SK-N-SH treated with all-trans-retinoic acid at 6 μM for 48 hours (cell line): ENCODE measurements at regions not wholly inside any gene's neighbourhood (a gene's known extent, or its start where the extent isn't known, plus 50 kb on each side); places are given as distances from the start of the nearest gene placed in this dataset.

Source experiments
- ARNTL ChIP-seq: fragments of 450-650 bp; formaldehyde crosslinking; IDR thresholded peaks from 2 replicates; pipeline ENCODE4 v1.5.0; 2020; ENCODE audit warnings: low read depth, mild to moderate bottlenecking, moderate library complexity, borderline replicate concordance
- ISL1 ChIP-seq: fragments of 250-450 bp; sonication (Bioruptor Pico); IDR thresholded peaks from 2 replicates; pipeline ENCODE4 v2.1.2; 2022; ENCODE audit warnings: mild to moderate bottlenecking, moderate library complexity
- RARB ChIP-seq: fragments of 250-450 bp; sonication (Bioruptor Pico); IDR thresholded peaks from 2 replicates; pipeline ENCODE4 v1.8.0; 2021; ENCODE audit warnings: mild to moderate bottlenecking, moderate library complexity
- ZNF8 ChIP-seq: fragments of 450-650 bp; formaldehyde crosslinking; IDR thresholded peaks from 2 replicates; pipeline ENCODE4 v1.5.0; 2020; ENCODE audit warnings: mild to moderate bottlenecking, moderate library complexity

DNA sequence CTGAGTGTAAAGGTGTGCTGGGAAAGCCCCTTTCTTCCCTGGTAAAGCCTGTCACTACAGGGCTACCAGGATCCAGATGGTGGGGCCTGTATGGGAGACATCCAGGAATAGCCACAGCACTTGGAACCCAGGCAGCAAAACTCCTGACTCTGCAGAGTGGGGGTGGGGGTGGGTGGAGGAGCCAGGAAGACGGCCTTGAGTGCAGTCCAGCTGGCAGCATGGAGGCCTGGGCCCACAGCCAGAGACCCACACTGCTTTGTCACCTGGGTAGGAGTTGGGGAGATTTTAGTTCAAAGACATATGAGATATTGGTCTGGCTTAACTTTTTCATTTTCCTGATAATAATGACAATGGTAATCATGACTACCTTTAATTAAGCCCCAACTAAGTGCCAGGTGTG lies 116.7 kb upstream of the MRPS22 start:
- no peak for TF ChIP-seq RARB (CRISPR knock-in tag)
- no peak for TF ChIP-seq ISL1 (CRISPR knock-in tag)
- TF ChIP-seq ZNF8 (CRISPR knock-in tag), result no peak
- no peak for TF ChIP-seq ARNTL (CRISPR knock-in tag)
